ENCODE measurements at regions not wholly inside any gene's neighbourhood (a gene's known extent, or its start where the extent isn't known, plus 50 kb on each side); places are given as distances from the start of the nearest gene placed in this dataset.

DNA sequence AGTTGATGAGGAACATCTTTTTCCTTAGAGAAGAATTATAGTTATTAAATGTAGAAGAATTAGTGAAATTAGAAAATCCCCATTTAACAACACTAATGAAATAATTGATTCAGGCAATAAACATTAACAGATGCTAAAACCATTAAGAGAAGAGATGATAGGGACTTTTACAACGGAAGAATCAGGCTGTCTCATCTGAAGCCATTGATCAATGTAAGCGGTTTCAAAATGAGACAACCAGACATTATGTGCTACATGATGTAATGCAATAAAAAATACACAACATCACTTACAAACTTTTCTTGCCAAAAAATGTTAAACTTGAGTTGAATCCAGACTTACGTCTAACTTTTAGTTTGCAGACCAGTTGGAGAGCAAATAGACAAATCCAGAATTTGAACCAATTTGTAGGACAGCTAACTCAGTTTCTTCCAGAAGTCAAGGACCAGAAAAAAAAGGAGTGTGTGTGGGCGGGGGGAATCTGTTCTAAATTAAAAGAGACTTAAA is 165.4 kb upstream of the DPT start:
- Histone ChIP-seq H3K9me3 (no peaks in the 10 kb centered on the region), H3K27me3 (no peaks in the 10 kb centered on the region), H3K4me3 (no peak overlapping the region), H3K27ac (no peak overlapping the region), H3K4me1 (no peaks in the 10 kb centered on the region), H3K36me3 (no peaks in the 10 kb centered on the region)
- intact Hi-C loops (cut with DNase I), result no loop called here
- TF ChIP-seq POLR2A (IDR thresholded peaks at IDR 0.05) (no peak), CTCF (IDR thresholded peaks at IDR 0.05) (no peak), POLR2AphosphoS5 (IDR thresholded peaks at IDR 0.05; ENCODE audit: insufficient read depth in 1 of 2, low read depth in 1 of 2) (no peak)
- DNase-seq (ENCODE audit: extremely low spot score in 2 of 2), result no peak

- H3K27ac ChIP-seq, result no peak overlapping the region
- no peak overlapping the region for H3K4me3 ChIP-seq
- H3K36me3 ChIP-seq, result no peaks in the 10 kb centered on the region
- no peaks in the 10 kb centered on the region for H3K9me3 ChIP-seq
- intact Hi-C loops (cut with DNase I), result no loop called here
- no peaks in the 10 kb centered on the region for H3K27me3 ChIP-seq
- no peaks in the 10 kb centered on the region for H3K4me1 ChIP-seq
- no peak for DNase-seq (ENCODE audit: extremely low spot score in 2 of 2)
- TF ChIP-seq CTCF (IDR thresholded peaks at IDR 0.05) (no peak), POLR2A (IDR thresholded peaks at IDR 0.05) (no peak), POLR2AphosphoS5 (IDR thresholded peaks at IDR 0.05; ENCODE audit: insufficient read depth in 1 of 2, low read depth in 1 of 2) (no peak)
These were observed 168.2 kb upstream of the DPT start for GRCh38 chr1:168897249-168897648.

DNA sequence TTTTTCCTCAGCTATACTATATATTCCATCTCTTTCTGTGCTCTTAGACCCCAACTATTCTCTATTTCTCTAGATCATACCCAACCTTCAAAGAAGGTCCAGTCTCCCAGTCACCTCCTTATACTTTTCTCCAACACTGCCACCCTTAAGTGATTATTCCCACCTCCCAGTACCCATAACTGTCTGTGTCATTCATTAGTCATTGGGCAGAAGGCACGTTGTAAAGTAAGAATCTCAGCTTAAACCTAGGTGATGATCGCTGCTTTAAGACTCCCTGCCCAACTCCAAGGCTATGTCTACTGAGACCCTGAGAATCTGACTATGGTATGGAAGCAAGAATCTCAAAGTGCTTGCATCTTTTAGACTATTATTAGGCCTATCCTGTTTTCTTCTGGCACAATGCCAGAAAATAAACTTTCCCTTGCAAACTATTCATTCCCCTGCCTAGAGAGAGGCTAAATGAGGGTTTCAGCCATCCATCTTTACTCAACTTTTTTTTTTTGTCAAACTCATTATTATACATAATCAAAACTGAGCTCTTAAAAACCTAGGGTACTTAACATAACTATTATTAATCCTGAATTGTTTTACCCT is 174.3 kb upstream of the DPT start:
- no peaks in the 10 kb centered on the region for H3K36me3 ChIP-seq
- DNase-seq (ENCODE audit: extremely low spot score in 2 of 2), result no peak
- TF ChIP-seq CTCF (IDR thresholded peaks at IDR 0.05) (no peak), POLR2A (IDR thresholded peaks at IDR 0.05) (no peak), POLR2AphosphoS5 (IDR thresholded peaks at IDR 0.05; ENCODE audit: insufficient read depth in 1 of 2, low read depth in 1 of 2) (no peak)
- H3K9me3 ChIP-seq, result no peaks in the 10 kb centered on the region
- no peaks in the 10 kb centered on the region for H3K4me1 ChIP-seq
- no peak overlapping the region for H3K27ac ChIP-seq
- no peak overlapping the region for H3K4me3 ChIP-seq
- H3K27me3 ChIP-seq, result no peaks in the 10 kb centered on the region
- intact Hi-C loops (cut with DNase I), result no loop called here

- H3K4me3 ChIP-seq, result no peak overlapping the region
- no peaks in the 10 kb centered on the region for H3K36me3 ChIP-seq
- no peak for DNase-seq (ENCODE audit: extremely low spot score in 2 of 2)
- H3K27ac ChIP-seq, result no peak overlapping the region
- no peaks in the 10 kb centered on the region for H3K9me3 ChIP-seq
- intact Hi-C loops (cut with DNase I), result no loop called here
- TF ChIP-seq CTCF (IDR thresholded peaks at IDR 0.05), result no peak
- TF ChIP-seq POLR2AphosphoS5 (IDR thresholded peaks at IDR 0.05; ENCODE audit: insufficient read depth in 1 of 2, low read depth in 1 of 2), result no peak
- TF ChIP-seq POLR2A (IDR thresholded peaks at IDR 0.05), result no peak
- no peaks in the 10 kb centered on the region for H3K4me1 ChIP-seq
- H3K27me3 ChIP-seq, result no peaks in the 10 kb centered on the region
These were observed 176.6 kb upstream of the DPT start for GRCh38 chr1:168905633-168906032.

DNA sequence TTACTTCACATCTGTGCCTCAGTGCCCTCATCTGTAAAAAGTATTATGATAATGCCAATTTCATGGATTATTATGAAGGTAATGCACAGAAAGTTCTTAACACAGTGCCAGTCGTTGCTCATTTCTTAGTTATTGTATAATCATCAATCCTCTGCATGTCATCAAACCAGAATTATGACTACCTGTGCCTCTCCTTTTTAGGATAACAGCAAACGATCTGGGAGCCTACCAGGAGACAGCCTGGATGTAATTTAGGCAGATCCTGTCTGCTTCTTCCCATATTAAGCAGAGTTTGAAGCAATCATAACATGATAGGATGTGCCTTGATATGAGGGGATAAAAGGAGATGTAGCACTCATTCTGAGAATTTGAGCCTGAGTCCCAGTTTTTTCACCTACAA is 177.4 kb upstream of the DPT start:
- H3K4me3 ChIP-seq, result no peak overlapping the region
- TF ChIP-seq POLR2AphosphoS5 (IDR thresholded peaks at IDR 0.05; ENCODE audit: insufficient read depth in 1 of 2, low read depth in 1 of 2) (no peak), POLR2A (IDR thresholded peaks at IDR 0.05) (no peak), CTCF (IDR thresholded peaks at IDR 0.05) (no peak)
- no peak for DNase-seq (ENCODE audit: extremely low spot score in 2 of 2)
- no peak overlapping the region for H3K27ac ChIP-seq
- H3K4me1 ChIP-seq, result no peaks in the 10 kb centered on the region
- H3K27me3 ChIP-seq, result no peaks in the 10 kb centered on the region
- no peaks in the 10 kb centered on the region for H3K9me3 ChIP-seq
- no peaks in the 10 kb centered on the region for H3K36me3 ChIP-seq
- intact Hi-C loops (cut with DNase I), result no loop called here
